Gastroesophageal sphincter (tissue), 4 donors: ENCODE measurements at regions not wholly inside any gene's neighbourhood (a gene's known extent, or its start where the extent isn't known, plus 50 kb on each side); places are given as distances from the start of the nearest gene placed in this dataset.

ENCODE experiments used
- ATAC-seq: fragments of 150-250 bp; one replicate; pipeline ENCODE4 v1.9.1; 2016; ENCODE audit warnings: mild to moderate bottlenecking, moderate library complexity
- H3K27ac ChIP-seq, 4 donors: fragments of 200-600 bp; sonication (generic) in 3 of 4; 1 replicate in 3 of 4; 2 replicates in 1 of 4; pipeline ENCODE4 v1.5.1; 2016 to 2019
- H3K27me3 ChIP-seq: fragments of 200-600 bp; sonication (generic); one replicate; pipeline ENCODE4 v1.5.1; 2019
- H3K36me3 ChIP-seq, 2 donors: fragments of 200-600 bp; sonication (generic); one replicate each; pipeline ENCODE4 v1.5.1; 2019; ENCODE audit warnings: control low read depth in 1 of 2
- H3K4me1 ChIP-seq, 3 donors: fragments of 200-600 bp; sonication (generic); 1 replicate in 2 of 3; 2 replicates in 1 of 3; pipeline ENCODE4 v1.5.1; 2016 to 2019; ENCODE audit warnings: control low read depth in 2 of 3
- H3K4me3 ChIP-seq, 2 donors: fragments of 200-600 bp; sonication (generic); one replicate each; pipeline ENCODE4 v1.5.1; 2019; ENCODE audit warnings: mild to moderate bottlenecking in 1 of 2, moderate library complexity in 1 of 2
- H3K9me3 ChIP-seq, 3 donors: fragments of 200-600 bp; sonication (generic); one replicate each; pipeline ENCODE4 v1.5.1; 2017 to 2019; ENCODE audit warnings: control low read depth in 2 of 3
- CTCF ChIP-seq, 4 experiments: fragments of 200-600 bp in 2 of 4; fragments of 450-650 bp in 2 of 4; sonication (generic) in 1 of 4; IDR thresholded peaks; one replicate each; pipeline ENCODE4 v1.5.1; 2017 to 2019; ENCODE audit warnings: antibody characterized with exemption in 4 of 4, mild to moderate bottlenecking in 2 of 4, moderate library complexity in 2 of 4
- EP300 ChIP-seq: sonication (generic); formaldehyde crosslinking; IDR thresholded peaks from one replicate; pipeline ENCODE4 v1.6.1; 2017; ENCODE audit warnings: antibody characterized with exemption, mild to moderate bottlenecking
- POLR2A ChIP-seq, 2 donors: fragments of 450-650 bp; IDR thresholded peaks; one replicate each; pipeline ENCODE4 v1.6.1; 2017; ENCODE audit warnings: antibody characterized with exemption in 2 of 2, mild to moderate bottlenecking in 2 of 2, moderate library complexity in 1 of 2
- POLR2AphosphoS5 ChIP-seq: sonication (generic); formaldehyde crosslinking; IDR thresholded peaks from one replicate; pipeline ENCODE4 v1.6.1; 2017; ENCODE audit warnings: antibody characterized with exemption
- WGBS, 2 donors: methylation state at CpG; one replicate each; pipeline ENCODE4 v1.1.5; 2018; ENCODE audit warnings: low coverage in 1 of 2; 5-methylcytosine and 5-hydroxymethylcytosine counted together

- Histone ChIP-seq H3K9me3 (peaks cover 0 to 14% (median 0%) of the 10 kb centered on the region in 3 donors), H3K27me3 (no peaks in the 10 kb centered on the region), H3K27ac (no peak overlapping the region), H3K4me3 (no peak overlapping the region), H3K4me1 (no peaks in the 10 kb centered on the region), H3K36me3 (no peaks in the 10 kb centered on the region)
- ATAC-seq, result no peak
- TF ChIP-seq POLR2A (IDR thresholded peaks at IDR 0.05) (no peak), CTCF (IDR thresholded peaks at IDR 0.05) (no peak), POLR2AphosphoS5 (no peak), EP300 (no peak)
These were observed 606.3 kb upstream of the IGFBP3 start for GRCh38 chr7:46527360-46527759.

- ATAC-seq, result no peak
- H3K36me3 ChIP-seq, result no peaks in the 10 kb centered on the region
- H3K9me3 ChIP-seq, result peaks cover 0 to 14% (median 0%) of the 10 kb centered on the region in 3 donors
- WGBS, 2 donors, result 78 to 80% methylated on average over 5 of the region's 5 CpGs
- no peak overlapping the region for H3K4me3 ChIP-seq
- no peak for TF ChIP-seq CTCF (IDR thresholded peaks at IDR 0.05)
- TF ChIP-seq EP300, result no peak
- TF ChIP-seq POLR2A (IDR thresholded peaks at IDR 0.05), result no peak
- no peak for TF ChIP-seq POLR2AphosphoS5
- no peak overlapping the region for H3K27ac ChIP-seq
- H3K27me3 ChIP-seq, result no peaks in the 10 kb centered on the region
- H3K4me1 ChIP-seq, result no peaks in the 10 kb centered on the region
These were observed 604.8 kb upstream of the IGFBP3 start for GRCh38 chr7:46525876-46526275.

GRCh38 chr7:46524350-46524749, 603.3 kb upstream of the IGFBP3 start:
- Histone ChIP-seq H3K27ac (no peak overlapping the region), H3K27me3 (no peaks in the 10 kb centered on the region)
- no peak for ATAC-seq

GRCh38 chr7:46522354-46522906, 601.4 kb upstream of the IGFBP3 start:
- Histone ChIP-seq H3K36me3 (no peaks in the 10 kb centered on the region), H3K27me3 (no peaks in the 10 kb centered on the region), H3K27ac (no peak overlapping the region), H3K9me3 (peaks cover 0 to 1% (median 0%) of the 10 kb centered on the region in 3 donors), H3K4me1 (no peaks in the 10 kb centered on the region), H3K4me3 (no peak overlapping the region)
- 80 to 88% methylated on average over 1 to 8 of the region's 8 CpGs for WGBS, 2 donors
- no peak for ATAC-seq
- TF ChIP-seq POLR2AphosphoS5 (no peak), POLR2A (IDR thresholded peaks at IDR 0.05) (no peak), EP300 (no peak), CTCF (IDR thresholded peaks at IDR 0.05) (no peak)

More at GRCh38 chr7:46524350-46524749, 603.3 kb upstream of the IGFBP3 start:
- peaks cover 0 to 7% (median 0%) of the 10 kb centered on the region in 3 donors for H3K9me3 ChIP-seq
- no peak for TF ChIP-seq POLR2A (IDR thresholded peaks at IDR 0.05)
- TF ChIP-seq CTCF (IDR thresholded peaks at IDR 0.05), result no peak
- no peak for TF ChIP-seq EP300
- TF ChIP-seq POLR2AphosphoS5, result no peak
- no peaks in the 10 kb centered on the region for H3K4me1 ChIP-seq
- H3K36me3 ChIP-seq, result no peaks in the 10 kb centered on the region
- H3K4me3 ChIP-seq, result no peak overlapping the region

GRCh38 chr7:46518713-46519112, 597.6 kb upstream of the IGFBP3 start:
- 84 to 89% methylated on average over 1 of the region's 1 CpG for WGBS, 2 donors
- Histone ChIP-seq H3K36me3 (no peaks in the 10 kb centered on the region), H3K27me3 (no peaks in the 10 kb centered on the region), H3K27ac (no peak overlapping the region), H3K4me3 (no peak overlapping the region), H3K9me3 (peaks cover 0 to 5% (median 0%) of the 10 kb centered on the region in 3 donors), H3K4me1 (no peaks in the 10 kb centered on the region)
- ATAC-seq, result no peak
- TF ChIP-seq CTCF (IDR thresholded peaks at IDR 0.05) (no peak), POLR2A (IDR thresholded peaks at IDR 0.05) (no peak), POLR2AphosphoS5 (no peak), EP300 (no peak)
